Prostate gland (tissue), 2 donors: ENCODE measurements at regions not wholly inside any gene's neighbourhood (a gene's known extent, or its start where the extent isn't known, plus 50 kb on each side); places are given as distances from the start of the nearest gene placed in this dataset.

ENCODE experiments used
- DNase-seq: peaks from one replicate; pipeline ENCODE4 v3.0.0-alpha.2; 2019; ENCODE audit warnings: low spot score
- H3K27ac ChIP-seq, 2 donors: fragments of 200-600 bp; sonication (generic); 2 replicates each; pipeline ENCODE4 v1.5.1; 2017 to 2019
- H3K27me3 ChIP-seq: fragments of 200-600 bp; sonication (generic); replicated peaks from 2 replicates; pipeline ENCODE4 v1.5.1; 2019; ENCODE audit not compliant: insufficient read depth
- H3K36me3 ChIP-seq, 2 donors: fragments of 200-600 bp; sonication (generic); 1 replicate in 1 of 2; 2 replicates in 1 of 2; pipeline versions ENCODE4 v1.5.1 to v1.8.1; 2017 to 2019
- H3K4me1 ChIP-seq: fragments of 200-600 bp; sonication (generic); replicated peaks from 2 replicates; pipeline ENCODE4 v1.5.1; 2019
- H3K4me3 ChIP-seq, 2 donors: fragments of 200-600 bp; sonication (generic); 2 replicates each; pipeline ENCODE4 v1.5.1; 2017 to 2019
- H3K9me3 ChIP-seq: fragments of 200-600 bp; sonication (generic); 2 replicates; pipeline ENCODE4 v1.5.1; 2017
- POLR2A ChIP-seq: fragments of 450-650 bp; IDR thresholded peaks from one replicate; pipeline ENCODE4 v1.6.1; 2016; ENCODE audit warnings: antibody characterized with exemption, mild to moderate bottlenecking
- POLR2AphosphoS5 ChIP-seq: sonication (generic); formaldehyde crosslinking; IDR thresholded peaks from one replicate; pipeline ENCODE4 v1.6.1; 2017; ENCODE audit warnings: antibody characterized with exemption
- WGBS: methylation state at CpG from one replicate; pipeline ENCODE4 v1.1.5; 2018; 5-methylcytosine and 5-hydroxymethylcytosine counted together
- intact Hi-C: fragments of 100-400 bp; cut with DNase I; formaldehyde crosslinking; loops from one replicate; pipeline ENCODE4 v1.14.2; 2022
- TF ChIP-seq, protein P1 (sequence below), 4 experiments: fragments of 200-600 bp in 2 of 4; fragments of 450-650 bp in 2 of 4; sonication (generic) in 2 of 4; IDR thresholded peaks; 1 replicate in 3 of 4; 2 replicates in 1 of 4; pipeline ENCODE4 v1.5.1; 2016 to 2019; ENCODE audit warnings: antibody characterized with exemption in 4 of 4, mild to moderate bottlenecking in 2 of 4, moderate library complexity in 2 of 4

DNA sequence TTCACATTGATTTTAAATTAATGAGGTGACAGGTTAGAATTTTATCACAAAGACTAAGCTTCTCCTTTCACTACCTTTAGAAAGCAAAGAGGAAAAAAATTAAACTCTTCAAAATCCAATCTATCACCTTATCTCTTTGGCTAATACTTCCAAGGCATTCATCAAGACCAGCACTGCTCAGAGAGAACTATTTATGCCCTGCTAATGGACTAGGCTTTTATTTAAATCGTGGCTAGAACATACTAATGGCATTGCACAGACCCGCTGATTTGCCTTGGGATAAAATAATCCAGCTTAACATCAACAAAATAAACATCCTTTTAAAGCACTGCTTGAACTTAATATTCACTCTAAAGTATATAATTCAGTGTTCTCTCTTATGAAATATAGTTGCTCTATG, 880.4 kb downstream of the HACE1 start:
- intact Hi-C loops: no loop called here
- H3K4me1 ChIP-seq: no peaks in the 10 kb centered on the region
- no peak for DNase-seq
- TF ChIP-seq POLR2AphosphoS5: no peak
- TF ChIP-seq, protein P1, sequence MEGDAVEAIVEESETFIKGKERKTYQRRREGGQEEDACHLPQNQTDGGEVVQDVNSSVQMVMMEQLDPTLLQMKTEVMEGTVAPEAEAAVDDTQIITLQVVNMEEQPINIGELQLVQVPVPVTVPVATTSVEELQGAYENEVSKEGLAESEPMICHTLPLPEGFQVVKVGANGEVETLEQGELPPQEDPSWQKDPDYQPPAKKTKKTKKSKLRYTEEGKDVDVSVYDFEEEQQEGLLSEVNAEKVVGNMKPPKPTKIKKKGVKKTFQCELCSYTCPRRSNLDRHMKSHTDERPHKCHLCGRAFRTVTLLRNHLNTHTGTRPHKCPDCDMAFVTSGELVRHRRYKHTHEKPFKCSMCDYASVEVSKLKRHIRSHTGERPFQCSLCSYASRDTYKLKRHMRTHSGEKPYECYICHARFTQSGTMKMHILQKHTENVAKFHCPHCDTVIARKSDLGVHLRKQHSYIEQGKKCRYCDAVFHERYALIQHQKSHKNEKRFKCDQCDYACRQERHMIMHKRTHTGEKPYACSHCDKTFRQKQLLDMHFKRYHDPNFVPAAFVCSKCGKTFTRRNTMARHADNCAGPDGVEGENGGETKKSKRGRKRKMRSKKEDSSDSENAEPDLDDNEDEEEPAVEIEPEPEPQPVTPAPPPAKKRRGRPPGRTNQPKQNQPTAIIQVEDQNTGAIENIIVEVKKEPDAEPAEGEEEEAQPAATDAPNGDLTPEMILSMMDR (IDR thresholded peaks at IDR 0.05): no peak
- TF ChIP-seq POLR2A: no peak
- H3K27me3 ChIP-seq: no peaks in the 10 kb centered on the region
- no peak overlapping the region for H3K4me3 ChIP-seq
- no peak overlapping the region for H3K27ac ChIP-seq
- no peaks in the 10 kb centered on the region for H3K36me3 ChIP-seq
- no peaks in the 10 kb centered on the region for H3K9me3 ChIP-seq
- WGBS: 70% methylated on average over 2 of the region's 2 CpGs

DNA sequence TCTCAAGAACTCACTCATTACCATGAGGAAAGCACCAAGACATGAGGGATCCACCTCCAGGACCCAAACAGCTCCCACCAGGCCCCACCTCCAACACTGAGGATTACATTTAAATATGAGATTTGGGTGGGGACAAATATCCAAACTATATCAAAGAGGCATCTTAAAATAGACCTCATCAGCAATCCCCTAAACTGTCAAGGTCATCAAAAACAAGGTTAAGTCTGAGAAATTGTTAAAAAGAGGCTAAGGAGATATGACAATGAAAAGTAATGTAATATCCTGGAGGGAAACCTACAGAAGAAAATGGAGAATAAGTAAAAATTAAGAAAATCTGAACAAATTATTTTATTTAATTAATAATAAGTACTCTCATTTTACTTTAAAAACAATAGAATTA, 922.3 kb downstream of the HACE1 start:
- TF ChIP-seq POLR2A: no peak
- TF ChIP-seq POLR2AphosphoS5: no peak
- TF ChIP-seq, protein P1 (IDR thresholded peaks at IDR 0.05): no peak
- H3K4me1 ChIP-seq: no peaks in the 10 kb centered on the region
- intact Hi-C loops: no loop called here
- H3K27ac ChIP-seq: no peak overlapping the region
- H3K27me3 ChIP-seq: no peaks in the 10 kb centered on the region
- H3K36me3 ChIP-seq: no peaks in the 10 kb centered on the region
- H3K9me3 ChIP-seq: no peaks in the 10 kb centered on the region
- no peak overlapping the region for H3K4me3 ChIP-seq
- DNase-seq: no peak

DNA sequence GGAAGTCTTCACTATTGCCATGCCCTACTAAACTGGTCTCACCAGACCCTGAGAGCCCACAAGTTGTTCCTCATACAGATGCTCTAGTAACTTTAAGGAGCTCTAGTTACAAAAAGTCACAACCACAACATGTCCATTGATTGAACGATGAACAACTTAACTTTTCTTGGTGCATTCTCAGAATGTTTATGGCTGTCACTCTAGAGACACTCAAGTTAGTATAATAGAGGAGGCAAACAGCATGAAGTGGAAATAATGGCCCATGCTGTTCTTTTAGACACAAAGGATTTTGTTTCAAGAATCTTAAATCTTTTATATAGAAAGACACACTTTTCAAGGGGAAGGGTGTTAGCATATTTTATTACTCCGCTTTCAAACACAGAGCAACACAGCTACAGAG, 934.4 kb downstream of the HACE1 start:
- intact Hi-C loops: no loop called here
- TF ChIP-seq, protein P1 (IDR thresholded peaks at IDR 0.05): no peak
- TF ChIP-seq POLR2A (no peak), POLR2AphosphoS5 (no peak)
- H3K27me3 ChIP-seq: no peaks in the 10 kb centered on the region
- no peaks in the 10 kb centered on the region for H3K4me1 ChIP-seq
- no peaks in the 10 kb centered on the region for H3K36me3 ChIP-seq
- H3K9me3 ChIP-seq: no peaks in the 10 kb centered on the region
- 68% methylated on average over 2 of the region's 2 CpGs for WGBS
- DNase-seq: no peak
- no peak overlapping the region for H3K27ac ChIP-seq
- no peak overlapping the region for H3K4me3 ChIP-seq

DNA sequence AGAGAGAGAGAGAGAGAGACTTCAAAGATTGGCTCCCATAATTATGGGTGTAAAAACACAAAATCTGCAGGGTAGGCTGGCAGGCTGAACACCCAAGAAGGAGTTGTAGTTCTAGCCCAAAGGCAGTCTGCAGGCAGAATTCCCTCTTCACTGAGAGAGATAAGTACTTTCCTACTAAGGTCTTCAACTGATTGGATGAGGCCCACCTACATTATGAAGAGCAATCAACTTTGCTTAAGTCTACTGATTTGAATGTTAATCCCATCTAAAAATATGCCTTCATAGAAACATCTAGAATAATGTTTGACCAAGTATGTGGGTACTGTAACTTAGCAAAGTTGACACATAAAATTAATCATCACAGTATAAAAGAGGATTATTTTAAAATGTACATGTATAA, 949.7 kb downstream of the HACE1 start:
- TF ChIP-seq POLR2AphosphoS5: no peak
- no peak for TF ChIP-seq POLR2A
- TF ChIP-seq, protein P1 (IDR thresholded peaks at IDR 0.05): no peak
- Histone ChIP-seq H3K27ac (no peak overlapping the region), H3K36me3 (no peaks in the 10 kb centered on the region), H3K4me3 (no peak overlapping the region), H3K4me1 (no peaks in the 10 kb centered on the region), H3K9me3 (no peaks in the 10 kb centered on the region), H3K27me3 (no peaks in the 10 kb centered on the region)
- DNase-seq: no peak
- intact Hi-C loops: no loop called here

DNA sequence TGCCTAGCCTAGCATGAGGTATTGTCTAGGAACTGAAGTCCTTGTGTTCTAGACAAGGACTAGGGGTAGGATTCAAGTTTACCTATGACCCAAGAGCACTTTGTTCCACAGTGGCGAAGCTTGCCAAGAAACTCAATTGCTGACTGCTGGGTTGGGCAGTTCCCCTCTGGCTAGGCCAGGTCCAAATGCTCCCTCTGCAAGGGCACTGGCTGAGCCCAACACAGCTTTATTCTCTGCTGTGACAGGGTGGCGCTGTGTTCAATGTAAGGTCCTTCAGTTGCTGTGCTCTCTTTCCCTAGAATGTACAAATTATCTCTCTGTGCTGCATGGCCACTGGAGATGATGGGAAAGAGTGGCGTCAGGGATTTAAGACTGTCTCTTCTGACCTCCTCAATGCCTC, 950.8 kb downstream of the HACE1 start:
- intact Hi-C loops: no loop called here

More for the DNA sequence above, 950.8 kb downstream of the HACE1 start:
- no peak for DNase-seq
- Histone ChIP-seq H3K36me3 (no peaks in the 10 kb centered on the region), H3K4me1 (no peaks in the 10 kb centered on the region), H3K27me3 (no peaks in the 10 kb centered on the region), H3K9me3 (no peaks in the 10 kb centered on the region), H3K4me3 (no peak overlapping the region), H3K27ac (no peak overlapping the region)
- TF ChIP-seq POLR2A (no peak), POLR2AphosphoS5 (no peak)
- TF ChIP-seq, protein P1 (IDR thresholded peaks at IDR 0.05): no peak
- 90% methylated on average over 3 of the region's 3 CpGs for WGBS
